Myocyte (in vitro differentiated cells): ENCODE measurements at regions not wholly inside any gene's neighbourhood (a gene's known extent, or its start where the extent isn't known, plus 50 kb on each side); places are given as distances from the start of the nearest gene placed in this dataset.

ENCODE experiments used
- DNase-seq: peaks from one replicate; pipeline ENCODE4 v3.0.0-alpha.2; 2012; ENCODE audit warnings: low read depth

- DNase-seq: no peak
These were observed 249.1 kb downstream of the DHX35 start for GRCh38 chr20:39211060-39211748.

- no peak for DNase-seq
These were observed 248.3 kb downstream of the DHX35 start for GRCh38 chr20:39210341-39211036.

GRCh38 chr20:39206899-39207564 is 244.9 kb downstream of the DHX35 start:
- DNase-seq: no peak

- DNase-seq: no peak
These were observed 233.5 kb downstream of the DHX35 start for GRCh38 chr20:39195582-39196021.

GRCh38 chr20:39190666-39191570 is 228.8 kb downstream of the DHX35 start:
- DNase-seq: no peak

- no peak for DNase-seq
These were observed 226.2 kb downstream of the DHX35 start for GRCh38 chr20:39188266-39188765.

GRCh38 chr20:39181490-39181889 is 219.3 kb downstream of the DHX35 start:
- DNase-seq: no peak

GRCh38 chr20:39176457-39176856 is 214.3 kb downstream of the DHX35 start:
- DNase-seq: no peak

- DNase-seq: no peak
These were observed 208.8 kb downstream of the DHX35 start for GRCh38 chr20:39170896-39171463.

GRCh38 chr20:39165099-39165498 is 203.0 kb downstream of the DHX35 start:
- no peak for DNase-seq

GRCh38 chr20:39164642-39165041 is 202.5 kb downstream of the DHX35 start:
- DNase-seq: no peak

GRCh38 chr20:39163993-39164392 is 201.8 kb downstream of the DHX35 start:
- no peak for DNase-seq

- DNase-seq: no peak
These were observed 199.8 kb downstream of the DHX35 start for GRCh38 chr20:39161900-39162299.

- DNase-seq: no peak
These were observed 193.8 kb downstream of the DHX35 start for GRCh38 chr20:39155971-39156370.

- no peak for DNase-seq
These were observed 190.6 kb downstream of the DHX35 start for GRCh38 chr20:39152742-39153141.

GRCh38 chr20:39152126-39152525 is 190.0 kb downstream of the DHX35 start:
- DNase-seq: no peak

GRCh38 chr20:39150501-39150900 is 188.4 kb downstream of the DHX35 start:
- no peak for DNase-seq

- DNase-seq: no peak
These were observed 184.2 kb downstream of the DHX35 start for GRCh38 chr20:39146394-39146793.

- DNase-seq: no peak
These were observed 183.8 kb downstream of the DHX35 start for GRCh38 chr20:39145921-39146320.

- DNase-seq: no peak
These were observed 182.6 kb downstream of the DHX35 start for GRCh38 chr20:39144757-39145156.
